ENCODE measurements at regions not wholly inside any gene's neighbourhood (a gene's known extent, or its start where the extent isn't known, plus 50 kb on each side); places are given as distances from the start of the nearest gene placed in this dataset.

- no peaks in the 10 kb centered on the region for H3K27me3 ChIP-seq (ENCODE audit: control insufficient read depth, insufficient read depth, low read length)
- BruUV-seq (replicated peaks): no TSS peak
- TF ChIP-seq REST (IDR thresholded peaks at IDR 0.05; ENCODE audit: insufficient read depth in 1 of 2, low read depth in 2 of 2, low read length in 1 of 2): peak; percentile 30 to 54; a peak in 2 of 4 replicates
- no peak for TF ChIP-seq SIN3A (IDR thresholded peaks at IDR 0.05; ENCODE audit: borderline replicate concordance, insufficient read depth, low read depth, low read length)
- TF ChIP-seq CTCF (IDR thresholded peaks at IDR 0.05): no peak
- TF ChIP-seq POLR2AphosphoS5 (IDR thresholded peaks at IDR 0.05; ENCODE audit: low read depth, low read length): no peak
- no peak for TF ChIP-seq TCF7L2 (IDR thresholded peaks at IDR 0.05; ENCODE audit: low read depth, low read length)
- H3K4me3 ChIP-seq (ENCODE audit: low read depth in 2 of 2, low read length in 2 of 2): no peak overlapping the region
- intact Hi-C loops (cut with micrococcal nuclease; ENCODE audit: unreplicated experiment) (no loop called here), in situ Hi-C loops (cut with HindIII; ENCODE audit: low pct_unique_long_range_greater_than_20kb, low sequenced_read_pairs) (no loop called here)
- H3K36me3 ChIP-seq (ENCODE audit: control insufficient read depth, insufficient read depth, low read length): no peaks in the 10 kb centered on the region
- CTCF ChIA-PET: no interaction called here
- no peak for ATAC-seq
- POLR2A ChIA-PET: no interaction called here
- no peak for DNase-seq (ENCODE audit: low read depth, low spot score)
- no peaks in the 10 kb centered on the region for H3K4me1 ChIP-seq (ENCODE audit: control insufficient read depth, insufficient read depth, low read length)
- H3K9me3 ChIP-seq (ENCODE audit: control insufficient read depth, insufficient read depth, low read depth, low read length): no peaks in the 10 kb centered on the region
- H3K27ac ChIP-seq (ENCODE audit: low read length): no peak overlapping the region
Observed at GRCh38 chr2:186433040-186433439, 53.0 kb upstream of the ZC3H15 start.

- no TSS peak for BruUV-seq (replicated peaks)
- Histone ChIP-seq H3K27me3 (ENCODE audit: control insufficient read depth, insufficient read depth, low read length) (no peaks in the 10 kb centered on the region), H3K4me1 (ENCODE audit: control insufficient read depth, insufficient read depth, low read length) (no peaks in the 10 kb centered on the region), H3K9me3 (ENCODE audit: control insufficient read depth, insufficient read depth, low read depth, low read length) (no peaks in the 10 kb centered on the region), H3K27ac (ENCODE audit: low read length) (no peak overlapping the region), H3K36me3 (ENCODE audit: control insufficient read depth, insufficient read depth, low read length) (no peaks in the 10 kb centered on the region), H3K4me3 (ENCODE audit: low read depth in 2 of 2, low read length in 2 of 2) (no peak overlapping the region)
- no peak for ATAC-seq
- TF ChIP-seq SIN3A (IDR thresholded peaks at IDR 0.05; ENCODE audit: borderline replicate concordance, insufficient read depth, low read depth, low read length) (no peak), POLR2AphosphoS5 (IDR thresholded peaks at IDR 0.05; ENCODE audit: low read depth, low read length) (no peak), REST (IDR thresholded peaks at IDR 0.05; ENCODE audit: insufficient read depth in 1 of 2, low read depth in 2 of 2, low read length in 1 of 2) (no peak), TCF7L2 (IDR thresholded peaks at IDR 0.05; ENCODE audit: low read depth, low read length) (no peak), CTCF (IDR thresholded peaks at IDR 0.05) (no peak)
- ChIA-PET CTCF (no interaction called here), POLR2A (no interaction called here)
- no peak for DNase-seq (ENCODE audit: low read depth, low spot score)
- intact Hi-C loops (cut with micrococcal nuclease; ENCODE audit: unreplicated experiment) (no loop called here), in situ Hi-C loops (cut with HindIII; ENCODE audit: low pct_unique_long_range_greater_than_20kb, low sequenced_read_pairs) (no loop called here)
Observed at GRCh38 chr2:186433777-186434432, 52.2 kb upstream of the ZC3H15 start.

Data from Panc1 (cell line).